Stomach (tissue), 8 donors: ENCODE measurements at regions not wholly inside any gene's neighbourhood (a gene's known extent, or its start where the extent isn't known, plus 50 kb on each side); places are given as distances from the start of the nearest gene placed in this dataset.

Source experiments
- DNase-seq, 2 donors: peaks; one replicate each; pipeline versions ENCODE4 v3.0.0 to v3.0.0-alpha.2; 2013 to 2019
- H3K27ac ChIP-seq, 5 donors: fragments of 200-600 bp in 4 of 5; sonication (generic) in 4 of 5; one replicate each; pipeline ENCODE4 v1.5.1; 2013 to 2019; ENCODE audit warnings: mild to moderate bottlenecking in 1 of 5, moderate library complexity in 1 of 5
- H3K27me3 ChIP-seq, 3 donors: fragments of 200-600 bp; sonication (generic); one replicate each; pipeline ENCODE4 v1.5.1; 2017 to 2019; ENCODE audit warnings: mixed run types in 1 of 3
- H3K36me3 ChIP-seq, 4 donors: fragments of 200-600 bp; sonication (generic); 1 replicate in 3 of 4; 2 replicates in 1 of 4; pipeline ENCODE4 v1.5.1; 2016 to 2019
- H3K4me1 ChIP-seq, 4 donors: fragments of 200-600 bp; sonication (generic); one replicate each; pipeline ENCODE4 v1.5.1; 2016 to 2019
- H3K4me3 ChIP-seq, 4 donors: fragments of 200-600 bp; sonication (generic) in 3 of 4; one replicate each; pipeline ENCODE4 v1.5.1; 2016 to 2019; ENCODE audit warnings: mild to moderate bottlenecking in 1 of 4
- H3K9me3 ChIP-seq, 4 donors: fragments of 200-600 bp; sonication (generic); one replicate each; pipeline ENCODE4 v1.5.1; 2016 to 2019
- CTCF ChIP-seq, 7 experiments: fragments of 450-650 bp in 4 of 7; fragments of 200-600 bp in 3 of 7; sonication (generic) in 3 of 7; IDR thresholded peaks; one replicate each; pipeline ENCODE4 v1.5.1; 2016 to 2019; ENCODE audit warnings: antibody characterized with exemption in 7 of 7, control low read depth in 2 of 7, mild to moderate bottlenecking in 1 of 7
- EP300 ChIP-seq: sonication (generic); formaldehyde crosslinking; IDR thresholded peaks from one replicate; pipeline ENCODE4 v1.6.1; 2017; ENCODE audit warnings: antibody characterized with exemption
- POLR2A ChIP-seq, 4 donors: fragments of 450-650 bp; IDR thresholded peaks; one replicate each; pipeline ENCODE4 v1.6.1; 2016; ENCODE audit warnings: antibody characterized with exemption in 4 of 4, control low read depth in 2 of 4, mild to moderate bottlenecking in 1 of 4, moderate library complexity in 1 of 4
- POLR2AphosphoS5 ChIP-seq, 3 donors: sonication (generic); formaldehyde crosslinking; IDR thresholded peaks; one replicate each; pipeline ENCODE4 v1.6.1; 2016; ENCODE audit warnings: antibody characterized with exemption in 3 of 3
- WGBS, 5 donors: extraction: QIAGEN DNeasy Blood & Tissue Kit in 3 of 5; methylation state at CpG; one replicate each; pipeline versions ENCODE4 v1.1.5 to v1.1.7; 2013 to 2018; 5-methylcytosine and 5-hydroxymethylcytosine counted together
- intact Hi-C: fragments of 100-400 bp; cut with DNase I; formaldehyde crosslinking; loops from one replicate; pipeline ENCODE4 v1.15.1; 2023; ENCODE audit warnings: low total_unique reads
- donor health status: healthy with polysubstance abuse.
- donor health status: Bipolar disorder and iron deficiency.
- donor health status: healthy.

- no peaks in the 10 kb centered on the region for H3K4me1 ChIP-seq
- H3K36me3 ChIP-seq = no peaks in the 10 kb centered on the region
- H3K27ac ChIP-seq = no peak overlapping the region
- TF ChIP-seq CTCF (IDR thresholded peaks at IDR 0.05) (no peak), EP300 (no peak), POLR2AphosphoS5 (IDR thresholded peaks at IDR 0.05) (no peak), POLR2A (IDR thresholded peaks at IDR 0.05) (no peak)
- no peaks in the 10 kb centered on the region for H3K9me3 ChIP-seq
- no peak for DNase-seq
- intact Hi-C loops = no loop called here
- peaks cover 0 to 9% (median 0%) of the 10 kb centered on the region in 3 donors for H3K27me3 ChIP-seq
- no peak overlapping the region for H3K4me3 ChIP-seq
- 80 to 86% (median 82%) methylated on average over 12 of the region's 12 CpGs for WGBS, 5 donors
Measured at GRCh38 chr12:131332224-131332623, 378.5 kb downstream of the ADGRD1 start.

GRCh38 chr12:131333136-131333535 lies 377.8 kb upstream of the SFSWAP start:
- H3K27ac ChIP-seq = no peak overlapping the region
- no peak for DNase-seq
- 67 to 85% (median 70%) methylated on average over 12 of the region's 12 CpGs for WGBS, 5 donors
- H3K4me1 ChIP-seq = no peaks in the 10 kb centered on the region
- no peaks in the 10 kb centered on the region for H3K9me3 ChIP-seq
- no peaks in the 10 kb centered on the region for H3K36me3 ChIP-seq
- no peak for TF ChIP-seq POLR2AphosphoS5 (IDR thresholded peaks at IDR 0.05)
- TF ChIP-seq CTCF (IDR thresholded peaks at IDR 0.05) = no peak
- TF ChIP-seq EP300 = no peak
- no peak for TF ChIP-seq POLR2A (IDR thresholded peaks at IDR 0.05)
- intact Hi-C loops = no loop called here
- H3K4me3 ChIP-seq = no peak overlapping the region
- H3K27me3 ChIP-seq = peaks cover 0 to 6% (median 0%) of the 10 kb centered on the region in 3 donors

GRCh38 chr12:131333621-131334440 lies 377.1 kb upstream of the SFSWAP start:
- intact Hi-C loops = no loop called here
- H3K27ac ChIP-seq = no peak overlapping the region
- no peaks in the 10 kb centered on the region for H3K9me3 ChIP-seq
- TF ChIP-seq CTCF (IDR thresholded peaks at IDR 0.05) (no peak), POLR2AphosphoS5 (IDR thresholded peaks at IDR 0.05) (no peak), POLR2A (IDR thresholded peaks at IDR 0.05) (no peak), EP300 (no peak)
- no peak overlapping the region for H3K4me3 ChIP-seq
- H3K27me3 ChIP-seq = peaks cover 0 to 6% (median 0%) of the 10 kb centered on the region in 3 donors
- WGBS, 5 donors = 80 to 88% (median 84%) methylated on average over 11 to 15 of the region's 15 CpGs
- H3K4me1 ChIP-seq = no peaks in the 10 kb centered on the region
- DNase-seq = no peak
- no peaks in the 10 kb centered on the region for H3K36me3 ChIP-seq

- intact Hi-C loops = no loop called here
- Histone ChIP-seq H3K4me3 (no peak overlapping the region), H3K4me1 (no peaks in the 10 kb centered on the region), H3K27ac (no peak overlapping the region), H3K27me3 (peaks cover 0 to 6% (median 0%) of the 10 kb centered on the region in 3 donors), H3K36me3 (no peaks in the 10 kb centered on the region), H3K9me3 (no peaks in the 10 kb centered on the region)
- WGBS, 5 donors = 47 to 72% (median 60%) methylated on average over 4 of the region's 4 CpGs
- DNase-seq = no peak
- TF ChIP-seq POLR2AphosphoS5 (IDR thresholded peaks at IDR 0.05) (no peak), EP300 (no peak), POLR2A (IDR thresholded peaks at IDR 0.05) (no peak), CTCF (IDR thresholded peaks at IDR 0.05) (no peak)
Measured at GRCh38 chr12:131334835-131335234, 376.1 kb upstream of the SFSWAP start.
